ENCODE measurements at regions not wholly inside any gene's neighbourhood (a gene's known extent, or its start where the extent isn't known, plus 50 kb on each side); places are given as distances from the start of the nearest gene placed in this dataset.
"Not testable (repeated sequence)": the region's sequence is repeated elsewhere in the genome, so short reads cannot be mapped to it uniquely, and the experiment has no call there.

GRCh38 chr1:222865718-222866117 lies 50.9 kb downstream of the DISP1 start:
- no peak for DNase-seq (ENCODE audit: low read depth)

GRCh38 chr1:222867316-222867715 lies 52.5 kb downstream of the DISP1 start:
- DNase-seq (ENCODE audit: low read depth): no peak

GRCh38 chr1:222876182-222876581 lies 61.3 kb downstream of the DISP1 start:
- no peak for DNase-seq (ENCODE audit: low read depth)

DNA sequence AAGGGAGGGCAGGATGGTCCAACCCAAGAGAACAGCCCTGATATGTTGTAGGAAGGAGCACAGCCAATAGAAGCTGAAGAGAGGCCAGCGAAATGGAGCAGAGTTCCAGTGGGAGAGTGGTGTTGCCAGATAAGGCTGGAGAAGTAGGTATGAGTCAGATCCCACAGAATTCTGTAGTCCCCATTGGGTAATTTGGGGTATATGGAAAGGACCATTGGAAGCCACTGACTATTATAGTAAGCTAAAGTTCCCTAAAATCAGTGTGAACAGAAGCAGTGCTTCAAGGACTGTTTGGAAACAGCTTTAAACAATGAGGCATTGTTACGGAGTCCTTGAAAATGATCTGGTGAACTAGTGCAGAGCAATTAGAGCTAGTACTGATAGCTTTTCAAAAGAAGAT lies 63.0 kb downstream of the DISP1 start:
- DNase-seq (ENCODE audit: low read depth): peak; percentile 35

GRCh38 chr1:222880587-222880986 lies 65.7 kb downstream of the DISP1 start:
- peak; percentile 91 for DNase-seq (ENCODE audit: low read depth)

DNA sequence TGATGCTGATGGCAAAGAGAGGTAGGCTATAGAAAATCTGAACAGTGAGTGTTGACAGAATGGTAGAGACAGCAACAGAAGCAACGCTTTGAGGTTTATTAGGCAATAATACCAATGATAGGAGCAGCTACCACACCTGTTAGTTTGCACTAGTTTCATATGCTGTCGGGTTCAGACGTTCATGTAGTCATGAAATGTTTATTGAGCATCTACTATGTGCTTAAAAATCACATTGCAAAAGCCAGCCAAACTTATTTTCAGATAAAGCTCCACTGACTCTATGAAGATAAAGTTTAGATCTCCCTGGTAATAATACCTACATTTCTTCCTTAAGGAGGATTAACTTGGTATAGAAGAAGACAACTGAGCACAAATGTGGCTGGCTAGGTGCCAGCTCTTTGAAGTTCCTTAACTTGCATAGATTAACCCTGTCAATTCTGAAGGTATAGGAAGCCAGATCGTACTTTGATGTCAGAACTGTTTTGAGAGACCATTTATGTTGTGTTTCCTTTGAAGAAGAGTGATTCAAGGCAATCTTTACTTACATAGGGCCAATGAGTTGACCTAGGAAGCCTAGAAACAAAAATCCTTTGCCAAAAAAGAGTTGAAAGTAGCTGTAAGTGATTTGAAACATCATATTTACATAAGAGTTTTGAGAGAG lies 71.5 kb downstream of the DISP1 start:
- no peak for DNase-seq (ENCODE audit: low read depth)

GRCh38 chr1:222886878-222887351 lies 72.1 kb downstream of the DISP1 start:
- peak; percentile 29 for DNase-seq (ENCODE audit: low read depth)

DNA sequence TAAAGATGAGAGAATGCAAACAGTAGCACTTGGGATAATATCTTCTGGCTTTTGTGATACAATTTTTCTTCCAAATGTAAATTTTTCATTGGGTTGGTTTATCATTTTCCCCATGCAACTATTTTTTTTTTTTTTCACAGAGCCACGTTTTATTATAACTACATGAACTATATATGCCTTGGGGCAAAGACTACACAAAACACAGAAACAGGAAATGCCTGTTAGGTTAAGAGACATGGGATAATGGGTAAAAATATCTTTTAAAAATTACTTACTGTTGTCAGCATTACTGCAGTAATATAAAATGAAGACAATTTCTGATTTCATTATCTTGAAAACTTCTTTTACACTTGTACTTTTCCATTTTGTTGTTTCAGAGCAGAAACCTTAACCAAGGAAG lies 74.6 kb downstream of the DISP1 start:
- peak; percentile 56 for DNase-seq (ENCODE audit: low read depth)

DNA sequence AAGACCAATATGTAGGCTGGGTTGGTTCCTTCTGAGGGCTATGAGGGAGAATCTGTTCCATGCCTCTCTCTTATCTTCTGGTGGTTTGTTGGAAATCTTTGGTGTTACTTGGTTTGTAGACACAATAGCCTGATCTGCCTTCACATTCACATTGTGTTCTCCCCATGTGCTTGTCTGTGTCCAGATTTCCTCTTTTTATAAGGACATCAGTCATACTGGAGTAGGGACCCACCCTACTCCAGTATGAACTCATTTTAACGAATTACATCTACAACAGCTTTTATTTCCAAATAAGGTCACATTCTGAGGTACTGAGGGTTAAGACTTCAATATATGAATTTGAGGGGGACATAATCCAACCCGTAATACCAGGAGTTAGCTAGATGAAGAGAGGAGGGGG lies 75.9 kb downstream of the DISP1 start:
- DNase-seq (ENCODE audit: low read depth): no peak

DNA sequence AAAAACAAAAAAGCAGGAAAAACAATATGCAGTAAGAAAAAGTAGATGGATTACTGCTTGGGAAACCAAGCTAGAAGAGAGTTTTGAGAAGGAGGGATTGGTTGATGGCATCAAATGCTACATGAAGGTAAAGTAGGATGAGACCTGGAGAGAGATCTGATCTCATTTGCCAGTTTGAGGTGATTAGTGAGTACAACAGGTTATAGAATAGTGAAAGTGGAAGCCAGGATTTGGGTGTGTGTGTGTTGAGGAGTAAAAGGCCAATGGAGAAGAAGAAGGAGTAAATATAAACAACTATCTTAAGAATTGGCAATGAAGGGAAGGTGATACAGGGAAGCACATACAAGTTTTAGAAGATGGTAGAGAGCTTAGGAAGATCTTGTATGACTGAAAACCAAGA lies 76.7 kb downstream of the DISP1 start:
- DNase-seq (ENCODE audit: low read depth): no peak

DNA sequence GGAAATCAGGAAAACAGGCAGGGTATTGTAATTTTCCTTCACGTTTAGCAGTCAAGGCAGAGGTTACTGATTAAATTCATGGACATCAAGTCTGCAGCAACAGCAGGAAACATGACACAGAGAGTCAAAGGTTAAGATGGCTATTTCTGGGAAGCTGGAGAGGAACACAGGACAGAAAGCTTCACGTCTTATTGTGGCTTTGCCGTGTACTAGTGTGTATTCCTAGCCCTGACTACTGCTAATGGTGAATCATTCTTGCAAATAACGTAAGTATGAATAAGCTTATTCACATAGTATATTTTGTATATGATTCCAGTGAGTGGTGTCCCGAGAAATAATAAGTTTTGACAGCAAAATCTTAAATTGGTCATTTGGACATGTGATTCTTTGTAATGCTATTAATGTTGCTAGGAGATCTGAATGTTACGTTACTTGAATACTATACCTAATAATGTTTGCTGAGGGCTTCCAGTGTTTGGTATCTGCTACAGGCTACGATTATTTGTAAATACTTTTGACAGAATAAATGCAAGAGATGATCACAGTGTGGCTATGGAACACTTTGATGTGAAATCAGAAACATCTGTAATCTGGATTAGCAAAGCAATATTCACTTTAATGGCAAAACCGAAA lies 77.4 kb downstream of the DISP1 start:
- peak; percentile 39 for DNase-seq (ENCODE audit: low read depth)

DNA sequence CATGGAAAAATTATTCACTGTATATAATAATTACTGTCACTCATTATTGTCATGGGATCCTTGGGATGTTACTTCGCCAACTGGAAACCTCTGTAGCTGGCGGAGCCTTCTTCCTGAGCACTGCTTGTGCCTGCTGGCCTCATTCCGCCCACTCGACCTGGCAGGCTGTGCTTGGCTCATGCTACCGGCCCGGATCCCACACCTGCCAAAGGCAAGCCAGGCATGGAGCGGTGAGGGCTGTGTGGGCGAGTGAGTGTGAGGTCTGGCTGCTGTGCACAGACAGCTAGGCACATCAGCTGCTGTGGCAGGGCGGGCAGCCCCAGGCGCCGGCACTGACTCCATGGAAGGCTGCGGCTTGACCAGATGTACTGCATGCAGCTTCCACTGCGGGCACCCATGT lies 78.4 kb downstream of the DISP1 start:
- no peak for DNase-seq (ENCODE audit: low read depth)

- no peak for DNase-seq (ENCODE audit: low read depth)
These were observed 79.5 kb downstream of the DISP1 start for GRCh38 chr1:222894331-222894730.

- peak; percentile 60 for DNase-seq (ENCODE audit: low read depth)
These were observed 82.0 kb downstream of the DISP1 start for GRCh38 chr1:222896630-222897526.

- no peak for DNase-seq (ENCODE audit: low read depth)
These were observed 82.8 kb downstream of the DISP1 start for GRCh38 chr1:222897527-222898190.

GRCh38 chr1:222898191-222898527 lies 83.3 kb downstream of the DISP1 start:
- DNase-seq (ENCODE audit: low read depth): no peak

GRCh38 chr1:222899471-222899870 lies 84.6 kb downstream of the DISP1 start:
- DNase-seq (ENCODE audit: low read depth): no peak

DNA sequence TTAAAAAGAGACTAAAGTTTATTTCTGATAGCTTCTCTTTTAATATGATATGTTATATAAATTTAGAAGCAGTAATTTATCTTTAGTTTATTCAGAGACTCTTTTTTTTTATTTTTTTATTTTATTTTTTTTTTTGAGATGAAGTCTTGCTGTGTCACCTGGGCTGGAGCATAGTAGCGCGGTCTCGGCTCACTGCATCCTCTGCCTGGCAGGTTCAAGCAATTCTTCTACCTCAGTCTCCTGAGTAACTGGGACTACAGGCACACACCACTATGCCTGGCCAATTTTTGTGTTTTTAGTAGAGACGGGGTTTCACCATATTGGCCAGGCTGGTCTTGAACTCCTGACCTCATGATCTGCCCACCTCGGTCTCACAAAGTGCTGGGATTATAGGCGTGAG lies 89.6 kb downstream of the DISP1 start:
- no peak for DNase-seq (ENCODE audit: low read depth)

GRCh38 chr1:222905151-222905550 lies 90.3 kb downstream of the DISP1 start:
- DNase-seq (ENCODE audit: low read depth): no peak

DNA sequence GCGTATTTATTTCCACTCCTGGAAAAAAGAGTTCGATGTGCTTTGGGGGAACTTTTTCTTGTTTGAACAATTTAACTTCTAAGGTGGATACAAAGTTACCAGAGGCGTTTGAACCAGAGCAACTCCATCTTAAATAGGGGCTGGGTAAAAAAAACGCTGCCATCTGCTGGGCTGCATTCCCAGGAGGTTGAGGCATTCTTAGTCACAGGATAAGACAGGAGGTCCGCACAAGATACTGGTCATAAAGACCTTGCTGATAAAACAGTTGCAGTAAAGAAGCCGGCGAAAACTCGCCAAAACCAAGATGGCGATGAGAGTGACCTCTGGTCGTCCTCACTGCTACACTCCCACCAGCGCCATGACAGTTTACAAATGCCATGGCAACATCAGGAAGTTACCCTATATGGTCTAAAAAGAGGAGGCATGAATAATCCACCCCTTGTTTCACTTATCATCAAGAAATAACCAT lies 91.5 kb downstream of the DISP1 start:
- not testable (repeated sequence) for DNase-seq (ENCODE audit: low read depth)

- DNase-seq (ENCODE audit: low read depth): peak; percentile 71
These were observed 94.7 kb downstream of the DISP1 start for GRCh38 chr1:222909586-222909985.

GRCh38 chr1:222910699-222911098 lies 95.9 kb downstream of the DISP1 start:
- peak; percentile 62 for DNase-seq (ENCODE audit: low read depth)
